H9 (cell line): ENCODE measurements at regions not wholly inside any gene's neighbourhood (a gene's known extent, or its start where the extent isn't known, plus 50 kb on each side); places are given as distances from the start of the nearest gene placed in this dataset.

Experiments used
- DNase-seq: peaks from one replicate; pipeline ENCODE4 v3.0.0-alpha.2; 2017
- H2AFZ ChIP-seq: one replicate; pipeline ENCODE4 v1.6.1; 2013; ENCODE audit warnings: mild to moderate bottlenecking, low read length, control low read depth, moderate library complexity
- H2AK5ac ChIP-seq: 2 replicates; pipeline ENCODE4 v1.6.1; 2013; ENCODE audit warnings: low read length, control low read depth, mixed read lengths; ENCODE audit not compliant: insufficient read length
- H2BK120ac ChIP-seq: one replicate; pipeline ENCODE4 v1.6.1; 2013; ENCODE audit warnings: low read depth, mild to moderate bottlenecking, low read length, control low read depth, inconsistent platforms; ENCODE audit not compliant: poor library complexity, severe bottlenecking
- H2BK12ac ChIP-seq: 2 replicates; pipeline ENCODE4 v1.6.1; 2013; ENCODE audit warnings: low read length, control low read depth, mixed read lengths, low read depth; ENCODE audit not compliant: insufficient read length
- H2BK15ac ChIP-seq: 2 replicates; pipeline ENCODE4 v1.6.1; 2013; ENCODE audit warnings: low read depth, low read length, control low read depth
- H2BK20ac ChIP-seq: one replicate; pipeline ENCODE4 v1.6.1; 2013; ENCODE audit warnings: low read depth, mild to moderate bottlenecking, low read length, control low read depth, inconsistent platforms; ENCODE audit not compliant: poor library complexity, severe bottlenecking
- H2BK5ac ChIP-seq: 2 replicates; pipeline ENCODE4 v1.6.1; 2013; ENCODE audit warnings: low read length, control low read depth, mixed read lengths; ENCODE audit not compliant: insufficient read length
- H3K14ac ChIP-seq: 2 replicates; pipeline ENCODE4 v1.6.1; 2013; ENCODE audit warnings: low read length, control low read depth; ENCODE audit not compliant: insufficient read depth
- H3K18ac ChIP-seq: 2 replicates; pipeline ENCODE4 v1.6.1; 2013; ENCODE audit warnings: low read depth, mild to moderate bottlenecking, mixed read lengths, low read length, control low read depth; ENCODE audit not compliant: insufficient read length
- H3K23ac ChIP-seq: 2 replicates; pipeline ENCODE4 v1.6.1; 2013; ENCODE audit warnings: low read length, control low read depth, mixed read lengths, low read depth; ENCODE audit not compliant: insufficient read length
- H3K23me2 ChIP-seq: 2 replicates; pipeline ENCODE4 v1.6.1; 2013; ENCODE audit warnings: low read depth, mild to moderate bottlenecking, mixed read lengths, low read length, control low read depth; ENCODE audit not compliant: insufficient read length, poor library complexity, severe bottlenecking
- H3K27ac ChIP-seq: 2 replicates; pipeline ENCODE4 v1.5.1; 2013; ENCODE audit warnings: low read length, control low read depth, mixed read lengths, low read depth; ENCODE audit not compliant: insufficient read length
- H3K27me3 ChIP-seq: 2 replicates; pipeline ENCODE4 v1.6.1; 2013; ENCODE audit warnings: low read length, control low read depth, inconsistent platforms; ENCODE audit not compliant: insufficient read depth
- H3K4ac ChIP-seq: 2 replicates; pipeline ENCODE4 v1.6.1; 2013; ENCODE audit warnings: low read depth, mild to moderate bottlenecking, control low read depth, inconsistent platforms, low read length, moderate library complexity
- H3K4me1 ChIP-seq: 2 replicates; pipeline ENCODE4 v1.6.1; 2013; ENCODE audit warnings: low read length, control low read depth, inconsistent platforms; ENCODE audit not compliant: insufficient read depth
- H3K4me2 ChIP-seq: 2 replicates; pipeline ENCODE4 v1.6.1; 2013; ENCODE audit warnings: low read length, control low read depth, mixed read lengths; ENCODE audit not compliant: insufficient read length, insufficient read depth
- H3K56ac ChIP-seq: 2 replicates; pipeline ENCODE4 v1.6.1; 2013; ENCODE audit warnings: low read depth, mild to moderate bottlenecking, mixed read lengths, low read length, control low read depth; ENCODE audit not compliant: insufficient read length
- H3K79me1 ChIP-seq: 2 replicates; pipeline ENCODE4 v1.6.1; 2013; ENCODE audit warnings: low read depth, mild to moderate bottlenecking, moderate library complexity, low read length, control low read depth, inconsistent platforms; ENCODE audit not compliant: insufficient read depth, poor library complexity, severe bottlenecking
- H3K79me2 ChIP-seq: 2 replicates; pipeline ENCODE4 v1.6.1; 2013; ENCODE audit warnings: low read length, control low read depth, inconsistent platforms; ENCODE audit not compliant: insufficient read depth
- H3K9ac ChIP-seq: 2 replicates; pipeline ENCODE4 v1.6.1; 2013; ENCODE audit warnings: low read length, control low read depth, mixed read lengths; ENCODE audit not compliant: insufficient read length; ENCODE audit errors: extremely low read depth
- H3K9me3 ChIP-seq: one replicate; pipeline ENCODE4 v1.6.1; 2013; ENCODE audit warnings: low read depth, low read length, inconsistent platforms; ENCODE audit not compliant: control insufficient read depth
- H3T11ph ChIP-seq: one replicate; pipeline ENCODE4 v1.6.1; 2013; ENCODE audit warnings: mild to moderate bottlenecking, low read length, control low read depth, inconsistent platforms
- H4K20me1 ChIP-seq: one replicate; pipeline ENCODE4 v1.6.1; 2013; ENCODE audit not compliant: control insufficient read depth, insufficient read length, insufficient read depth
- H4K5ac ChIP-seq: 2 replicates; pipeline ENCODE4 v1.6.1; 2013; ENCODE audit warnings: low read depth, mild to moderate bottlenecking, mixed read lengths, low read length, control low read depth; ENCODE audit not compliant: insufficient read length
- H4K8ac ChIP-seq: replicated peaks from 2 replicates; pipeline ENCODE4 v1.6.1; 2013; ENCODE audit warnings: low read length, control low read depth, mixed read lengths, low read depth; ENCODE audit not compliant: insufficient read length
- H4K91ac ChIP-seq: 2 replicates; pipeline ENCODE4 v1.6.1; 2013; ENCODE audit warnings: low read depth, mild to moderate bottlenecking, moderate library complexity, mixed read lengths, low read length, control low read depth; ENCODE audit not compliant: insufficient read length
- H3K27ac Mint-ChIP-seq, 3 experiments: 2 replicates in 2 of 3; 3 replicates in 1 of 3; pipeline ENCODE4 v1.8.0; 2020 to 2021; ENCODE audit warnings: mixed read lengths in 3 of 3, mild to moderate bottlenecking in 1 of 3, moderate library complexity in 1 of 3
- H3K27me3 Mint-ChIP-seq: 2 replicates; pipeline ENCODE4 v1.8.0; 2021; ENCODE audit warnings: low read depth, mild to moderate bottlenecking, moderate library complexity, mixed read lengths
- H3K36me3 Mint-ChIP-seq, 3 experiments: 2 replicates in 2 of 3; 3 replicates in 1 of 3; pipeline ENCODE4 v1.8.0; 2020 to 2021; ENCODE audit warnings: low read depth in 3 of 3, mixed read lengths in 3 of 3; ENCODE audit not compliant: insufficient read depth in 1 of 3
- H3K4me1 Mint-ChIP-seq, 2 experiments: 2 replicates each; pipeline ENCODE4 v1.8.0; 2020; ENCODE audit warnings: mixed read lengths in 2 of 2
- H3K4me3 Mint-ChIP-seq, 2 experiments: 2 replicates in 1 of 2; 3 replicates in 1 of 2; pipeline ENCODE4 v1.8.0; 2020 to 2021; ENCODE audit warnings: mild to moderate bottlenecking in 2 of 2, mixed read lengths in 2 of 2, moderate library complexity in 1 of 2
- H3K9me3 Mint-ChIP-seq, 2 experiments: 2 replicates in 1 of 2; 3 replicates in 1 of 2; pipeline ENCODE4 v1.8.0; 2020; ENCODE audit warnings: mild to moderate bottlenecking in 2 of 2, mixed read lengths in 2 of 2, moderate library complexity in 1 of 2
- WGBS: extraction: QIAGEN DNeasy Blood & Tissue Kit; methylation state at CpG from one replicate; pipeline ENCODE4 v1.1.7; 2013; ENCODE audit warnings: missing lambda C conversion rate, low lambda C conversion rate, mixed read lengths; ENCODE audit not compliant: insufficient read length; ENCODE audit errors: extremely low coverage; 5-methylcytosine and 5-hydroxymethylcytosine counted together
- TF ChIP-seq, protein P1 (sequence below): fragments of 200-600 bp; sonication (generic); conservative IDR thresholded peaks from 3 replicates; pipeline ENCODE4 v1.8.0; 2021; ENCODE audit warnings: antibody characterized with exemption, mild to moderate bottlenecking

DNA sequence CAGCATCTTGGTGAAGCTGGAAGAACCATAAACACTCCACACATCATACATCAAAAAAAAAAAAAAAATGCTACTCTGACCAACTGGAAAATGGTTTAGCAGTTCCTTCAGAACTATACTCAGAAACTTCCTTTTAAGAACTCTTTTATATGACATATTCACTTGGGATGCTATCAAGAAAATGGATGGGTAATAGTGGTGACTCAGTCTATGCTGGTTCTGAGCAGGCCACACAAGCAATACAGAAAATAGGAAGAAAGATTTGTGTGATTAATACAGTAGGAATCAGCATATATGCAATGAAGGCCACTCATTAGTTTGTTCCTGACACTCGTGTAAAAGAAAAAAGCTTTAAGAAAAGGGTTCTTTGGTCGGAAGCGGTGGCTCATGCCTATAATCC, 123.5 kb upstream of the FAT4 start:
- H3K79me1 ChIP-seq, result no peaks in the 10 kb centered on the region
- no peaks in the 10 kb centered on the region for H4K20me1 ChIP-seq
- H3K27ac ChIP-seq, result no peak overlapping the region
- TF ChIP-seq, protein P1, sequence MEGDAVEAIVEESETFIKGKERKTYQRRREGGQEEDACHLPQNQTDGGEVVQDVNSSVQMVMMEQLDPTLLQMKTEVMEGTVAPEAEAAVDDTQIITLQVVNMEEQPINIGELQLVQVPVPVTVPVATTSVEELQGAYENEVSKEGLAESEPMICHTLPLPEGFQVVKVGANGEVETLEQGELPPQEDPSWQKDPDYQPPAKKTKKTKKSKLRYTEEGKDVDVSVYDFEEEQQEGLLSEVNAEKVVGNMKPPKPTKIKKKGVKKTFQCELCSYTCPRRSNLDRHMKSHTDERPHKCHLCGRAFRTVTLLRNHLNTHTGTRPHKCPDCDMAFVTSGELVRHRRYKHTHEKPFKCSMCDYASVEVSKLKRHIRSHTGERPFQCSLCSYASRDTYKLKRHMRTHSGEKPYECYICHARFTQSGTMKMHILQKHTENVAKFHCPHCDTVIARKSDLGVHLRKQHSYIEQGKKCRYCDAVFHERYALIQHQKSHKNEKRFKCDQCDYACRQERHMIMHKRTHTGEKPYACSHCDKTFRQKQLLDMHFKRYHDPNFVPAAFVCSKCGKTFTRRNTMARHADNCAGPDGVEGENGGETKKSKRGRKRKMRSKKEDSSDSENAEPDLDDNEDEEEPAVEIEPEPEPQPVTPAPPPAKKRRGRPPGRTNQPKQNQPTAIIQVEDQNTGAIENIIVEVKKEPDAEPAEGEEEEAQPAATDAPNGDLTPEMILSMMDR, result no peak
- H2BK120ac ChIP-seq, result no peak overlapping the region
- H4K5ac ChIP-seq, result no peak overlapping the region
- H2BK5ac ChIP-seq, result no peak overlapping the region
- no peak overlapping the region for H3T11ph ChIP-seq
- H3K27me3 ChIP-seq, result no peaks in the 10 kb centered on the region
- H2BK20ac ChIP-seq, result no peak overlapping the region
- no peak overlapping the region for H2AK5ac ChIP-seq
- Mint-ChIP-seq H3K9me3 (peaks cover 0 to 2% of the 10 kb centered on the region in 2 experiments; a peak in 2 of 5 replicates), H3K27ac (no peak overlapping the region), H3K4me1 (no peaks in the 10 kb centered on the region), H3K36me3 (peaks cover 0 to 2% (median 0%) of the 10 kb centered on the region in 3 experiments; a peak in 2 of 7 replicates), H3K27me3 (no peaks in the 10 kb centered on the region), H3K4me3 (no peak overlapping the region)
- H3K18ac ChIP-seq, result no peak overlapping the region
- H4K91ac ChIP-seq, result no peak overlapping the region
- H3K9me3 ChIP-seq, result no peaks in the 10 kb centered on the region
- H3K4ac ChIP-seq, result no peak overlapping the region
- H3K9ac ChIP-seq, result no peak overlapping the region
- no peak overlapping the region for H3K4me2 ChIP-seq
- H2BK15ac ChIP-seq, result no peak overlapping the region
- H3K23me2 ChIP-seq, result no peaks in the 10 kb centered on the region
- no peak overlapping the region for H3K14ac ChIP-seq
- H2BK12ac ChIP-seq, result no peak overlapping the region
- H2AFZ ChIP-seq, result no peak overlapping the region
- DNase-seq, result no peak
- no peaks in the 10 kb centered on the region for H3K79me2 ChIP-seq
- no peak overlapping the region for H4K8ac ChIP-seq
- no peak overlapping the region for H3K23ac ChIP-seq
- H3K56ac ChIP-seq, result no peak overlapping the region
- H3K4me1 ChIP-seq, result no peaks in the 10 kb centered on the region
- no CpG with 5 or more reads among the region's 3 CpGs for WGBS
